Adrenal gland (tissue), 5 donors: ENCODE measurements at regions not wholly inside any gene's neighbourhood (a gene's known extent, or its start where the extent isn't known, plus 50 kb on each side); places are given as distances from the start of the nearest gene placed in this dataset.

Experiments used
- CTCF ChIP-seq, 6 experiments: fragments of 450-650 bp in 4 of 6; fragments of 200-600 bp in 2 of 6; sonication (generic) in 1 of 6; IDR thresholded peaks; 1 replicate in 5 of 6; 2 replicates in 1 of 6; pipeline versions ENCODE4 v1.5.1 to v1.8.0; 2016 to 2021; ENCODE audit warnings: antibody characterized with exemption in 6 of 6, mild to moderate bottlenecking in 2 of 6, moderate library complexity in 1 of 6
- POLR2A ChIP-seq, 2 donors: fragments of 450-650 bp; IDR thresholded peaks; one replicate each; pipeline ENCODE4 v1.6.1; 2017; ENCODE audit warnings: antibody characterized with exemption in 2 of 2, mild to moderate bottlenecking in 2 of 2, moderate library complexity in 1 of 2
- donor health status: DM: no; HTN: no; CAD: no.

DNA sequence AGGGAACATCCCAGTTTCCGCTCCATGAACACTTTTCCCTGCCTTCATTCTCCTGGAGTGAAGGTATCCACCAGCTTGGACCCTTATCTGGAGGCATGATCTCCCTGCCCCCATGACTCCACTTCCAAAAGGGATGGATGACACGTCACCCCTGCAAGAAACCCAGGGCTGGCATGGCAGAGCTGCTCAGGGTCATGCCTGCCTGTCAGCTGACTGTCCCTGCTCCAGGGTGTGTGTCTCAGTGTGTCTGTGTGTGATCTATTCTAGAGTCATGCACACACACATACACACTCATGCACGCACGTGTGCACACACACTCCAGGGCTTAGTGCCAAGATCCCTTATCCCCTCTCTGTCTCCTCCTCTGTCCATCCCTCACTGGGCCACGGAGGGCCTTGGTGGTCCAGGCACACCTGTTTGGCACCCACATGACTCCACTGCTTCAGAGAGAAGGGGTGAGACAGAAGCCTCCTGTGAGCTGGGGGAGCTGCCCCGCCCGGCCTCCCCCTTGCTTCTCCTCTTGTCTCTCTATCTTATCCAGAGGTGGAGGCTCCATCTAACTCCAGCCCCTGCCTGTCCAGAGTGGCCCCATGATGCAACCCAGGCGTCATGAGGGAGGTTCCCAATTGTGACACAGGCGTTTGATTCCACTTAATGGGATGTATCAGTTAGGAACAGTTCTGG lies 290.9 kb downstream of the CDC5L start:
- TF ChIP-seq POLR2A (IDR thresholded peaks at IDR 0.05) (no peak), CTCF (IDR thresholded peaks at IDR 0.05) (no peak)
